ENCODE measurements at regions not wholly inside any gene's neighbourhood (a gene's known extent, or its start where the extent isn't known, plus 50 kb on each side); places are given as distances from the start of the nearest gene placed in this dataset.

DNA sequence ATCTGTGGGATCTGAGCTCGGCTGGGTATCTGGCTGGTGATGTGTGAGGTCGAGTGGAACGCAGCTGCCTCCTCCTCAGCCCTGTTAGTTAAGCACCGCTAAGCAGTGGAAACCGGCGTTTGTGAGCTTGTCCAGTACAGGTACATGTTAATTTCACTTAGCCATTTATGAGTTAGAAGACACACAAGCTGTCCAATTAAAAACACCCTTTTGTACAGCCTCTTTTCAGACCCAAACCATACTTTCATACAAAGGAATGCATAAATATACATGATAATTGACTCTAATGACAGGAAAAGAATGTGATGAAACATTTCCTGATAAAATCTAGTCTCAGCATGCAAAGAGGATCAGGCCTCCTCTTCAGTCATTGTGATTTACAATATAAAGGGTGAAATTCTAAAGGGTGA, 163.6 kb upstream of the FAT1 start:
- H3K36me3 ChIP-seq (ENCODE audit: low read length): no peaks in the 10 kb centered on the region
- no peaks in the 10 kb centered on the region for H3K79me2 ChIP-seq (ENCODE audit: insufficient read depth, low read length)
- TF ChIP-seq, protein P1, sequence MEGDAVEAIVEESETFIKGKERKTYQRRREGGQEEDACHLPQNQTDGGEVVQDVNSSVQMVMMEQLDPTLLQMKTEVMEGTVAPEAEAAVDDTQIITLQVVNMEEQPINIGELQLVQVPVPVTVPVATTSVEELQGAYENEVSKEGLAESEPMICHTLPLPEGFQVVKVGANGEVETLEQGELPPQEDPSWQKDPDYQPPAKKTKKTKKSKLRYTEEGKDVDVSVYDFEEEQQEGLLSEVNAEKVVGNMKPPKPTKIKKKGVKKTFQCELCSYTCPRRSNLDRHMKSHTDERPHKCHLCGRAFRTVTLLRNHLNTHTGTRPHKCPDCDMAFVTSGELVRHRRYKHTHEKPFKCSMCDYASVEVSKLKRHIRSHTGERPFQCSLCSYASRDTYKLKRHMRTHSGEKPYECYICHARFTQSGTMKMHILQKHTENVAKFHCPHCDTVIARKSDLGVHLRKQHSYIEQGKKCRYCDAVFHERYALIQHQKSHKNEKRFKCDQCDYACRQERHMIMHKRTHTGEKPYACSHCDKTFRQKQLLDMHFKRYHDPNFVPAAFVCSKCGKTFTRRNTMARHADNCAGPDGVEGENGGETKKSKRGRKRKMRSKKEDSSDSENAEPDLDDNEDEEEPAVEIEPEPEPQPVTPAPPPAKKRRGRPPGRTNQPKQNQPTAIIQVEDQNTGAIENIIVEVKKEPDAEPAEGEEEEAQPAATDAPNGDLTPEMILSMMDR (IDR thresholded peaks at IDR 0.05; ENCODE audit: insufficient read depth, low read length, poor library complexity, severe bottlenecking): no peak
- TF ChIP-seq EZH2phosphoT487 (conservative IDR thresholded peaks at IDR 0.05; ENCODE audit: low read length): no peak
- H3K27me3 ChIP-seq (ENCODE audit: low read length): no peaks in the 10 kb centered on the region
- H2AFZ ChIP-seq (ENCODE audit: low read depth, low read length, severe bottlenecking): no peak overlapping the region
- H3K27ac ChIP-seq (ENCODE audit: low read depth, low read length): no peak overlapping the region
- no peaks in the 10 kb centered on the region for H4K20me1 ChIP-seq (ENCODE audit: low read depth, low read length)
- no peaks in the 10 kb centered on the region for H3F3A ChIP-seq (ENCODE audit: insufficient read depth)
- H3K9me3 ChIP-seq (ENCODE audit: insufficient read depth, low read length): no peaks in the 10 kb centered on the region
- no peak overlapping the region for H3K9ac ChIP-seq (ENCODE audit: low read length)
- no peaks in the 10 kb centered on the region for H3K9me2 ChIP-seq (replicated peaks; ENCODE audit: insufficient read depth, low read length)
- no peak overlapping the region for H3K4me3 ChIP-seq (ENCODE audit: insufficient read depth, low read length, poor library complexity, severe bottlenecking)
- H3K4me2 ChIP-seq (ENCODE audit: low read depth, low read length, poor library complexity, severe bottlenecking): no peak overlapping the region

DNA sequence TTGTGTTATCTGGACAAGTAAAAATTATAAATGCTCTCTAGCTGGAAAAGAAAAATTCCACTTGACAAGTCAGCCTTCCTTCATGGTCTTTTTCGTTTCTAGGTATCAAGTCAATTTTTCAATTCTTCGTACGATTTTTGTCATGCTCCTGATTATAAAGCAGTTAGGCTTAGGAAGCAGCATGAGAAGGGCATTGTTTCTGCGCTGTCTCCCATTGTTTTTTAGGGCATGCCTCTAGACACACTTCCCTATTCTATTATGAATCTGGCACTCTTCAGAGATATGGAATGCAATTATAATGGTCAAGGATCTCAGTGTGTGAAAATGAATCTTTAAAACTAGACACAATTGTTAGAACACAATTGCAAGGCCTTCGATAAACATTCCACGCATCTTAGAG, 164.1 kb upstream of the FAT1 start:
- Histone ChIP-seq H2AFZ (ENCODE audit: low read depth, low read length, severe bottlenecking) (no peak overlapping the region), H3K9me3 (ENCODE audit: insufficient read depth, low read length) (no peaks in the 10 kb centered on the region), H3F3A (ENCODE audit: insufficient read depth) (no peaks in the 10 kb centered on the region), H3K9me2 (replicated peaks; ENCODE audit: insufficient read depth, low read length) (no peaks in the 10 kb centered on the region), H3K36me3 (ENCODE audit: low read length) (no peaks in the 10 kb centered on the region), H3K27ac (ENCODE audit: low read depth, low read length) (no peak overlapping the region), H3K79me2 (ENCODE audit: insufficient read depth, low read length) (no peaks in the 10 kb centered on the region), H3K4me3 (ENCODE audit: insufficient read depth, low read length, poor library complexity, severe bottlenecking) (no peak overlapping the region), H3K4me2 (ENCODE audit: low read depth, low read length, poor library complexity, severe bottlenecking) (no peak overlapping the region), H3K9ac (ENCODE audit: low read length) (no peak overlapping the region), H3K27me3 (ENCODE audit: low read length) (no peaks in the 10 kb centered on the region), H4K20me1 (ENCODE audit: low read depth, low read length) (no peaks in the 10 kb centered on the region)
- no peak for TF ChIP-seq EZH2phosphoT487 (conservative IDR thresholded peaks at IDR 0.05; ENCODE audit: low read length)
- TF ChIP-seq, protein P1 (IDR thresholded peaks at IDR 0.05; ENCODE audit: insufficient read depth, low read length, poor library complexity, severe bottlenecking): no peak

- no peaks in the 10 kb centered on the region for H3K9me3 ChIP-seq (ENCODE audit: insufficient read depth, low read length)
- no peaks in the 10 kb centered on the region for H3K79me2 ChIP-seq (ENCODE audit: insufficient read depth, low read length)
- no peak overlapping the region for H3K4me3 ChIP-seq (ENCODE audit: insufficient read depth, low read length, poor library complexity, severe bottlenecking)
- TF ChIP-seq, protein P1 (IDR thresholded peaks at IDR 0.05; ENCODE audit: insufficient read depth, low read length, poor library complexity, severe bottlenecking): no peak
- TF ChIP-seq EZH2phosphoT487 (conservative IDR thresholded peaks at IDR 0.05; ENCODE audit: low read length): no peak
- H3K36me3 ChIP-seq (ENCODE audit: low read length): no peaks in the 10 kb centered on the region
- H3F3A ChIP-seq (ENCODE audit: insufficient read depth): no peaks in the 10 kb centered on the region
- H3K27me3 ChIP-seq (ENCODE audit: low read length): no peaks in the 10 kb centered on the region
- H3K4me2 ChIP-seq (ENCODE audit: low read depth, low read length, poor library complexity, severe bottlenecking): no peak overlapping the region
- H2AFZ ChIP-seq (ENCODE audit: low read depth, low read length, severe bottlenecking): no peak overlapping the region
- H3K27ac ChIP-seq (ENCODE audit: low read depth, low read length): no peak overlapping the region
- H3K9me2 ChIP-seq (replicated peaks; ENCODE audit: insufficient read depth, low read length): no peaks in the 10 kb centered on the region
- no peak overlapping the region for H3K9ac ChIP-seq (ENCODE audit: low read length)
- H4K20me1 ChIP-seq (ENCODE audit: low read depth, low read length): no peaks in the 10 kb centered on the region
Observed at GRCh38 chr4:186889876-186890643, 166.4 kb upstream of the FAT1 start.

Measured in SU-DHL-6 (cell line).